Uterus (tissue), 3 donors: ENCODE measurements at regions not wholly inside any gene's neighbourhood (a gene's known extent, or its start where the extent isn't known, plus 50 kb on each side); places are given as distances from the start of the nearest gene placed in this dataset.

Experiments
- DNase-seq, 2 donors: peaks; one replicate each; pipeline ENCODE4 v3.0.0-alpha.2; 2019 to 2020
- H3K27ac ChIP-seq, 2 donors: fragments of 200-600 bp; sonication (generic); 1 replicate in 1 of 2; 2 replicates in 1 of 2; pipeline ENCODE4 v1.5.1; 2016 to 2018
- H3K27me3 ChIP-seq, 2 donors: fragments of 200-600 bp; sonication (generic); one replicate each; pipeline ENCODE4 v1.5.1; 2018 to 2019; ENCODE audit warnings: control low read depth in 1 of 2
- H3K36me3 ChIP-seq, 2 donors: fragments of 200-600 bp; sonication (generic); one replicate each; pipeline ENCODE4 v1.5.1; 2019; ENCODE audit warnings: control low read depth in 1 of 2
- H3K4me1 ChIP-seq, 2 donors: fragments of 200-600 bp; sonication (generic); one replicate each; pipeline ENCODE4 v1.5.1; 2018 to 2019; ENCODE audit warnings: control low read depth in 1 of 2
- H3K4me3 ChIP-seq, 2 donors: fragments of 200-600 bp; sonication (generic); 1 replicate in 1 of 2; 2 replicates in 1 of 2; pipeline ENCODE4 v1.5.1; 2018 to 2019; ENCODE audit warnings: mild to moderate bottlenecking in 1 of 2
- H3K9me3 ChIP-seq, 2 donors: fragments of 200-600 bp; sonication (generic); one replicate each; pipeline ENCODE4 v1.5.1; 2019; ENCODE audit warnings: control low read depth in 1 of 2
- CTCF ChIP-seq, 4 experiments: fragments of 200-600 bp in 2 of 4; fragments of 450-650 bp in 2 of 4; sonication (generic) in 2 of 4; IDR thresholded peaks; one replicate each; pipeline ENCODE4 v1.5.1; 2016 to 2019; ENCODE audit warnings: antibody characterized with exemption in 4 of 4, mild to moderate bottlenecking in 2 of 4, moderate library complexity in 1 of 4
- POLR2A ChIP-seq, 2 donors: fragments of 450-650 bp; IDR thresholded peaks; one replicate each; pipeline ENCODE4 v1.6.1; 2016; ENCODE audit warnings: antibody characterized with exemption in 2 of 2, mild to moderate bottlenecking in 1 of 2, moderate library complexity in 1 of 2
- intact Hi-C: fragments of 100-400 bp; cut with DNase I; formaldehyde crosslinking; loops from one replicate; pipeline ENCODE4 v1.15.1; 2023; ENCODE audit warnings: low total_unique reads
- donor health status: DM: yes; HTN: yes; CAD: no.

- intact Hi-C loops, result no loop called here
Measured at GRCh38 chr21:38600106-38600505, 101.8 kb upstream of the ERG start.

GRCh38 chr21:38605236-38605635 is 107.0 kb upstream of the ERG start:
- H3K36me3 ChIP-seq, result no peaks in the 10 kb centered on the region
- TF ChIP-seq POLR2A (IDR thresholded peaks at IDR 0.05), result no peak
- no peak for TF ChIP-seq CTCF (IDR thresholded peaks at IDR 0.05)
- no peak overlapping the region for H3K4me3 ChIP-seq
- no peak for DNase-seq
- intact Hi-C loops, result no loop called here
- H3K9me3 ChIP-seq, result no peaks in the 10 kb centered on the region
- no peak overlapping the region for H3K27ac ChIP-seq
- no peaks in the 10 kb centered on the region for H3K4me1 ChIP-seq
- H3K27me3 ChIP-seq, result no peaks in the 10 kb centered on the region

More at GRCh38 chr21:38600106-38600505, 101.8 kb upstream of the ERG start:
- TF ChIP-seq CTCF (IDR thresholded peaks at IDR 0.05), result no peak
- no peak for TF ChIP-seq POLR2A (IDR thresholded peaks at IDR 0.05)
- H3K4me1 ChIP-seq, result no peaks in the 10 kb centered on the region
- H3K36me3 ChIP-seq, result no peaks in the 10 kb centered on the region
- no peak for DNase-seq
- H3K27me3 ChIP-seq, result no peaks in the 10 kb centered on the region
- no peak overlapping the region for H3K27ac ChIP-seq
- no peak overlapping the region for H3K4me3 ChIP-seq
- no peaks in the 10 kb centered on the region for H3K9me3 ChIP-seq

- no peak for TF ChIP-seq CTCF (IDR thresholded peaks at IDR 0.05)
- no peak for TF ChIP-seq POLR2A (IDR thresholded peaks at IDR 0.05)
- Histone ChIP-seq H3K4me3 (no peak overlapping the region), H3K27ac (no peak overlapping the region), H3K9me3 (no peaks in the 10 kb centered on the region), H3K36me3 (no peaks in the 10 kb centered on the region), H3K27me3 (no peaks in the 10 kb centered on the region), H3K4me1 (no peaks in the 10 kb centered on the region)
- DNase-seq, result no peak
- intact Hi-C loops, result no loop called here
Measured at GRCh38 chr21:38609580-38609979, 111.3 kb upstream of the ERG start.

GRCh38 chr21:38610623-38611251 is 112.5 kb upstream of the ERG start:
- no peaks in the 10 kb centered on the region for H3K27me3 ChIP-seq
- DNase-seq, result no peak
- intact Hi-C loops, result no loop called here
- H3K36me3 ChIP-seq, result no peaks in the 10 kb centered on the region
- no peak overlapping the region for H3K4me3 ChIP-seq
- H3K27ac ChIP-seq, result no peak overlapping the region
- TF ChIP-seq POLR2A (IDR thresholded peaks at IDR 0.05) (no peak), CTCF (IDR thresholded peaks at IDR 0.05) (no peak)
- no peaks in the 10 kb centered on the region for H3K9me3 ChIP-seq
- no peaks in the 10 kb centered on the region for H3K4me1 ChIP-seq

GRCh38 chr21:38611277-38611676 is 113.0 kb upstream of the ERG start:
- no peaks in the 10 kb centered on the region for H3K9me3 ChIP-seq
- intact Hi-C loops, result no loop called here
- no peak overlapping the region for H3K27ac ChIP-seq
- H3K27me3 ChIP-seq, result no peaks in the 10 kb centered on the region
- no peaks in the 10 kb centered on the region for H3K4me1 ChIP-seq
- H3K4me3 ChIP-seq, result no peak overlapping the region
- TF ChIP-seq POLR2A (IDR thresholded peaks at IDR 0.05), result no peak
- TF ChIP-seq CTCF (IDR thresholded peaks at IDR 0.05), result no peak
- DNase-seq, result no peak
- no peaks in the 10 kb centered on the region for H3K36me3 ChIP-seq
